Hematopoietic multipotent progenitor cell (in vitro differentiated cells): ENCODE measurements at regions not wholly inside any gene's neighbourhood (a gene's known extent, or its start where the extent isn't known, plus 50 kb on each side); places are given as distances from the start of the nearest gene placed in this dataset. TPM values are rescaled to one million over a fixed set of nuclear protein-coding genes. Genes with fewer than 3 reads are reported as not detected.

Source experiments
- DNase-seq, 3 donors: peaks; one replicate each; pipeline ENCODE4 v3.0.0-alpha.2; 2011 to 2015; ENCODE audit warnings: low read depth in 2 of 3, low spot score in 2 of 3
- small RNA-seq: library from RNA; depleted of rRNA; stranded (forward); fragments of <200 nt; gene quantifications from one replicate; pipeline ENCODE3, GENCODE V24; 2012

DNA sequence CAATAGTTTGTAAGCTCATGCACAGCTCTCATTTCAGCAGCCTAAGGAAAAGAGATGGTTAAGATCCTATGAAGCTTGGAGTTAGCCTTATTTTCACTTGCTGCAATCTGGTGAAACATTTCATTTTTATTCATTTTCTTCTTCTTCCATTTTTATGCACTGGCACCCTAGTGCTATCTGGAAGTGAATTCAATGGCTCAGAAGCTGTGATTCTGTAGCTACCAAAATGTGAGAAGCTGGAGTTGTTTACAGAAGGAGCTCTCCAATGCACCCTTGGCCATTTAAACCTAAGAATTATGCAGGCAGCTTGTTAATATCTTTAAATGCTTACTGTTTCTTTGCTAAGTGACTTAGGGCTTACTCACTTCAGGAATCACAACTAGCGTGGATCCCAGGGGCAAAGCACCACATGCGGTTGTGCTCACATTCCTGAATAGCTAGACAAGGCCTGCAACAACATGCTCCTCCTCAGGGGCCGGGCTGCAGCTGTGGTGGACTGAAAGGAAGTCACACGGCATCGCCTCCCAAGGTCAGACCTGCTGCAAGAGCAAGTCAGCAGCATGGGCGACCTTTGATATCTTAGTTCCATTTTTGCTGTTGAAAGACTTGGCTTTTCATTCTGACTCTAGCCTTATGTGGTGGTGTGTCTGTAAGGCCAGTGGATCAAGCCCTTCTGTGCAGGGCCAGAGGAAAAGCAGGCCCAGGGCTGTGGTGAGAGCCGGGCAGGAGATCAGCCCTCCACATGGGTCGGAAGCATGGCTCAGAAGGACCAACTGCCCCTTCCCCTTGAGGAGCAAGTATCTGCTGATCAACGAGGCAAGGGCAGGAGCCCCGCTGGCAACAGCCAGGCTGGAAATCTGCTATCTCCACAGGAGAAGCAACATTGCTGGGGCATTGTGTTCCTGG is 91.9 kb upstream of the MBL2 start:
- no peak for DNase-seq

DNA sequence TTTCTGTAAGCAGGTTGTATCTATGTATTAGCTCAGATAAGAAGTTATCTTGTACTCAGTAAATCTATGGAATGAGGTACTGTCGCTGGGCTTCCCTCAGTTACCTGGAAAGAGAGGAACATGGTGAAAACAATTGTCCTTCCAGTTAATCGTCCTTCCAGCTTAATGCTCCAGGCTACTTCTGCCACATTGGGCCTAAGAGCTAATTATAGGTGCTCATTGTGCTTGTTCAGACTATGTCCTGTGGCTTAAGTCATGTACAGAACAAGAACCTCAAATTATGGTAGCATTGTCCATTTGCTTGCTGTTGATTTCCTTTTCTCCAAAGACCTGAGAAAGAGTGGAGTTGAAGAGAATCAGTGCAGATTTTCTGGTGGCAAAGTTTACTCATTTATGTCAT is 86.1 kb upstream of the MBL2 start:
- no peak for DNase-seq

DNA sequence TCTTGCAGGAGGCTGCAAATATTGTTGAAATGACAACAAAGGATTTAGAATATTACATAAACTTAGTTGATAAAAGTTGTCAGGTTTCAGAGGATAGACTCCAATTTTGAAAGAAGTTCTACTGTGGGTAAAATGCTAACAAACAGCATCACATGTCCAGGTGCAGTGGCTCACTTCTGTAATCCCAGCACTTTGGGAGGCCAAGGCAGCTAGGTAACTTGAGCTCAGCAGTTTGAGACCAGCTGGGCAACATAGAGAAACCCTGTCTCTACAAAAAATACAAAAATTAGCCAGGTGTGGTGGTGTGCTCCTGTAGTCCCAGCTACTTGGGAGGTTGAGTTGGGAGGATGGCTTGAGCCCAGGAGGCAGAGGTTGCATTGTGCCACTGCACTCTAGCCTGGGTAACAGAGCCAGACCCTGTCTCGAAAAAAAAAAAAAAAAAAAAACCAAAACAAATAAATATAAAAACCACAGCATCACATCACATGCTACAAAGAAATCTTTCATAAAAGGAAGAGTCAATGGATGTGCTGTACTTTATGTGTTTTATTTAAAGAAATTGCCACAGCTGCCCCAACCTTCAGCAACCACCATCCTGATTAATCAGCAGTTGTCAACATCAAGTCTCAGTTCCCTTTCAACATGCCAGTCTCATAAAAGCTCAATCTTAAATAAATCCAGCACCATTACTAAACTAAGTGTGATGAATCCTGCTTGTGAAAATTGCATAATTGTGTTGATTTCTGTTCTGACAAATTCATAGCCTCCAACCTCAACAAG is 83.2 kb upstream of the MBL2 start:
- no peak for DNase-seq

DNA sequence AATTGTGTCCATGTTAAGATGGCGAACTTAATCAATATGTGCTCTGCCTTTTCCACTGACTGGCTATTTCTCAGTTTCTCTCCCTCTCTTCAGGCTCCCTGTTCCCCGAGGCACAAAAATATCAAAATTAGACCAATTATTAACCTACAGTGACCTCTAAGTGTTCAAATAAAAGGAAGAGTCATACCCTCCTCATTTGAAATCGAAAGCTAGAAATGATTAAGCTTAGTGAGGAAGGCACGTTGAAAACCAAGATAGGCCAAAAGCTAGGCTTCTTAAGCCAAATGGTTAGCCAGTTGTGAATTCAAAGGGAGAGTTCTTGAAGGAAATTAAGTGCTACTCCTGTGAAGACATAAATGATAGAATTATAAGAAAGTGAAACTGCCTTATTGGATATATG is 81.1 kb upstream of the MBL2 start:
- DNase-seq: no peak

DNA sequence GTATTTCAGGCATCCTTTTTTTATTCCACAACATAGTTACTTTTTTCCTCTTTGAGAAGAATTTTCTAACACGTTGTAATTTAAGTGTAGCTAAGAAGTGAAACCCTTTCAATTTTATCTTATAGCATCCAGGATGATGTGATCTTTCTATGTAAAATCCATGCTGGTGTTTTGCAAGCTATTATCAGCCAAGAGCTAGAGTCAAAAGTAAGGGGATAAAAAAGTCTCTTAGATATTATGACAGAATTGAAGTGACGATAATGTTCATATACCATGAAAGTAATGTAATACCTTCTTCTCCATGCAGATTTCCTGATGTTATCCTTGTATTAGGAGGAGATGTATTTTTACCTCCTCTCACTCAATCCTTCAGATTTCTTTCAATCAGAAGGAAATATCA is 64.2 kb upstream of the MBL2 start:
- no peak for DNase-seq

Small RNA genes lying in the stretch of these regions (small RNA-seq; reads per million reads assigned to genes)
- gene RF00019: not detected
- not detected for gene RNA5SP318
- gene SNRPEP8: not detected
